Panc1 (cell line): ENCODE measurements at regions not wholly inside any gene's neighbourhood (a gene's known extent, or its start where the extent isn't known, plus 50 kb on each side); places are given as distances from the start of the nearest gene placed in this dataset.

Experiments
- ATAC-seq: fragments of 200-7000 bp; cut with Tn5 transposase; 2 replicates; pipeline ENCODE4 v1.9.1; 2020; ENCODE audit warnings: mild to moderate bottlenecking, moderate library complexity
- BruUV-seq: library from RNA; stranded (reverse); fragments of 400-500 nt; replicated peaks from 2 replicates; lab custom pipeline; 2021; lab: Mats Ljungman, UMichigan
- CTCF ChIA-PET: fragments of 300-600 bp; sonication (Branson Sonifier 250); formaldehyde crosslinking; loops from one replicate; lab custom pipeline; 2022; ENCODE audit warnings: antibody characterized with exemption; lab: Charles Lee
- POLR2A ChIA-PET: fragments of 300-600 bp; sonication (Branson Sonifier 250); formaldehyde crosslinking; loops from one replicate; lab custom pipeline; 2022; ENCODE audit warnings: antibody characterized with exemption; lab: Charles Lee
- DNase-seq: peaks from one replicate; pipeline ENCODE4 v3.0.0-alpha.2; 2010; ENCODE audit warnings: low read depth, low spot score
- H3K27ac ChIP-seq: 2 replicates; pipeline ENCODE4 v1.5.1; 2011; ENCODE audit warnings: mild to moderate bottlenecking, low read length, inconsistent platforms
- H3K27me3 ChIP-seq: fragments of 200-500 bp; sonication (Bioruptor generic); 2 replicates; pipeline ENCODE4 v1.6.0; 2014; ENCODE audit warnings: low read length, inconsistent platforms; ENCODE audit not compliant: control insufficient read depth, insufficient read depth
- H3K36me3 ChIP-seq: fragments of 200-500 bp; sonication (Bioruptor generic); 2 replicates; pipeline ENCODE4 v1.5.1; 2014; ENCODE audit warnings: inconsistent platforms, mild to moderate bottlenecking, low read length, moderate library complexity; ENCODE audit not compliant: control insufficient read depth, insufficient read depth
- H3K4me1 ChIP-seq: 2 replicates; pipeline ENCODE4 v1.5.1; 2011; ENCODE audit warnings: inconsistent platforms, mild to moderate bottlenecking, low read length, moderate library complexity; ENCODE audit not compliant: control insufficient read depth, insufficient read depth
- H3K4me3 ChIP-seq, 2 experiments: 2 replicates each; pipeline ENCODE4 v1.5.1; 2011 to 2012; ENCODE audit warnings: low read depth in 2 of 2, low read length in 2 of 2, mild to moderate bottlenecking in 2 of 2, inconsistent platforms in 1 of 2, moderate library complexity in 1 of 2
- H3K9me3 ChIP-seq: fragments of 200-500 bp; sonication (Bioruptor generic); 2 replicates; pipeline ENCODE4 v1.5.1; 2014; ENCODE audit warnings: low read depth, mild to moderate bottlenecking, inconsistent platforms, low read length, moderate library complexity; ENCODE audit not compliant: control insufficient read depth, insufficient read depth
- POLR2AphosphoS5 ChIP-seq: IDR thresholded peaks from 2 replicates; pipeline ENCODE4 v1.6.1; 2012; ENCODE audit warnings: mild to moderate bottlenecking, low read depth, low read length, moderate library complexity
- SIN3A ChIP-seq: IDR thresholded peaks from 2 replicates; pipeline ENCODE4 v1.6.1; 2012; ENCODE audit warnings: low read depth, mild to moderate bottlenecking, low read length, moderate library complexity, borderline replicate concordance; ENCODE audit not compliant: insufficient read depth
- TCF7L2 ChIP-seq: IDR thresholded peaks from 2 replicates; pipeline ENCODE4 v1.6.1; 2011; ENCODE audit warnings: mild to moderate bottlenecking, low read depth, low read length, inconsistent platforms
- in situ Hi-C: cut with HindIII; loops from 2 replicates; pipeline ENCODE4 v1.10.0; 2016; ENCODE audit warnings: low sequenced_read_pairs, low pct_unique_long_range_greater_than_20kb
- intact Hi-C: fragments of 100-400 bp; cut with micrococcal nuclease; formaldehyde crosslinking; loops from one replicate; pipeline ENCODE4 v1.10.0; 2022; ENCODE audit not compliant: unreplicated experiment
- TF ChIP-seq, protein P1 (sequence below): fragments of 450-650 bp; IDR thresholded peaks from 2 replicates; pipeline ENCODE4 v1.5.1; 2017; ENCODE audit warnings: mild to moderate bottlenecking
- TF ChIP-seq, protein P2 (sequence below), 2 experiments: IDR thresholded peaks; 2 replicates each; pipeline ENCODE4 v1.6.1; 2011 to 2012; ENCODE audit warnings: low read depth in 2 of 2, control low read depth in 1 of 2, low read length in 1 of 2, mild to moderate bottlenecking in 1 of 2, moderate library complexity in 1 of 2; ENCODE audit not compliant: insufficient read depth in 1 of 2

DNA sequence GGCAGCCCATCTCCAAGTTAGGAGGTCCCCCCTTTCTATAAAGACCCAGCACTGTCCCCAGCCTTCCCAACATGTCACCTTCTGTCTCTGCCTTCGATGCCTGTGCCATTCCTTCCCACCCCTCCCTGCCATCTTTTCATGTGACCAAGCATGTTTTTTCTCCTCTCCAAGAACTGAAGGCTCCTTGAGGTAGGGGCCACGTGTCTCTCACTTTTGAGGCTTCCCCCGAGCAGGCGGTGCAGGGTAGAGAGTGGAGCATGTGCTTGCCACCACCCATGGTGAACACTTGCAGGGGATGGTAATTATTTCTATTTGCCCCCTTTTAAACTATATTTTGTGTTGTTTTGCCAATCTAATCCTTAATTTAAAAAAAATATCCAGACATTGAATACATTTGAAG, 168.4 kb downstream of the ACKR3 start:
- intact Hi-C loops = no loop called here
- Histone ChIP-seq H3K4me3 (no peak overlapping the region), H3K27me3 (peaks cover 5% of the 10 kb centered on the region; the same call in 1 of the 2 replicates), H3K4me1 (no peaks in the 10 kb centered on the region), H3K27ac (no peak overlapping the region), H3K36me3 (no peaks in the 10 kb centered on the region), H3K9me3 (no peaks in the 10 kb centered on the region)
- ATAC-seq (no peak), DNase-seq (no peak)
- no TSS peak for BruUV-seq
- POLR2A ChIA-PET = no interaction called here
- no peak for TF ChIP-seq TCF7L2
- CTCF ChIA-PET = no interaction called here
- in situ Hi-C loops = no loop called here

DNA sequence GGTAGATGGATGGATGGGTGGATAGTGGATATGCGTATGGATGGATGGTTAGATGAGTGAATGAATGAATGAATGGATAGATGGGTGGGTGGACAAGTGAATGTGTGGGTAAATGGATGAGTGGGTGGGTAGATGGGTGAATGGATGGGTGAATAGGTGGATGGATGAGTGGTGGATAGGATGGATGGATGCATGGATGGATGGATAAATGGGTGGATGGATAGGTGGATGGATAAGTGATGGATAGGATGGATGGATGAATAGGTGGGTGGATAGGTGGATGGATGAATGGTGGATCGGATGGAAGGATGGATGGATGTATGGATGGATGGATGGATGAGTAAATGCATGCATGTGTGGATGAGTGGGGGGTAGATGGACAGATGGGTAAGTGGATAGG, 169.3 kb downstream of the ACKR3 start:
- no peak for DNase-seq
- ChIA-PET POLR2A (no interaction called here), CTCF (no interaction called here)
- Histone ChIP-seq H3K36me3 (no peaks in the 10 kb centered on the region), H3K27me3 (0 out of 2 replicates have a peak, but pooled peaks cover 5% of the 10 kb centered on the region), H3K4me3 (no peak overlapping the region), H3K27ac (no peak overlapping the region), H3K9me3 (no peaks in the 10 kb centered on the region), H3K4me1 (no peaks in the 10 kb centered on the region)
- ATAC-seq = no peak
- TF ChIP-seq, protein P1, sequence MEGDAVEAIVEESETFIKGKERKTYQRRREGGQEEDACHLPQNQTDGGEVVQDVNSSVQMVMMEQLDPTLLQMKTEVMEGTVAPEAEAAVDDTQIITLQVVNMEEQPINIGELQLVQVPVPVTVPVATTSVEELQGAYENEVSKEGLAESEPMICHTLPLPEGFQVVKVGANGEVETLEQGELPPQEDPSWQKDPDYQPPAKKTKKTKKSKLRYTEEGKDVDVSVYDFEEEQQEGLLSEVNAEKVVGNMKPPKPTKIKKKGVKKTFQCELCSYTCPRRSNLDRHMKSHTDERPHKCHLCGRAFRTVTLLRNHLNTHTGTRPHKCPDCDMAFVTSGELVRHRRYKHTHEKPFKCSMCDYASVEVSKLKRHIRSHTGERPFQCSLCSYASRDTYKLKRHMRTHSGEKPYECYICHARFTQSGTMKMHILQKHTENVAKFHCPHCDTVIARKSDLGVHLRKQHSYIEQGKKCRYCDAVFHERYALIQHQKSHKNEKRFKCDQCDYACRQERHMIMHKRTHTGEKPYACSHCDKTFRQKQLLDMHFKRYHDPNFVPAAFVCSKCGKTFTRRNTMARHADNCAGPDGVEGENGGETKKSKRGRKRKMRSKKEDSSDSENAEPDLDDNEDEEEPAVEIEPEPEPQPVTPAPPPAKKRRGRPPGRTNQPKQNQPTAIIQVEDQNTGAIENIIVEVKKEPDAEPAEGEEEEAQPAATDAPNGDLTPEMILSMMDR = no peak
- no peak for TF ChIP-seq SIN3A
- TF ChIP-seq, protein P2, sequence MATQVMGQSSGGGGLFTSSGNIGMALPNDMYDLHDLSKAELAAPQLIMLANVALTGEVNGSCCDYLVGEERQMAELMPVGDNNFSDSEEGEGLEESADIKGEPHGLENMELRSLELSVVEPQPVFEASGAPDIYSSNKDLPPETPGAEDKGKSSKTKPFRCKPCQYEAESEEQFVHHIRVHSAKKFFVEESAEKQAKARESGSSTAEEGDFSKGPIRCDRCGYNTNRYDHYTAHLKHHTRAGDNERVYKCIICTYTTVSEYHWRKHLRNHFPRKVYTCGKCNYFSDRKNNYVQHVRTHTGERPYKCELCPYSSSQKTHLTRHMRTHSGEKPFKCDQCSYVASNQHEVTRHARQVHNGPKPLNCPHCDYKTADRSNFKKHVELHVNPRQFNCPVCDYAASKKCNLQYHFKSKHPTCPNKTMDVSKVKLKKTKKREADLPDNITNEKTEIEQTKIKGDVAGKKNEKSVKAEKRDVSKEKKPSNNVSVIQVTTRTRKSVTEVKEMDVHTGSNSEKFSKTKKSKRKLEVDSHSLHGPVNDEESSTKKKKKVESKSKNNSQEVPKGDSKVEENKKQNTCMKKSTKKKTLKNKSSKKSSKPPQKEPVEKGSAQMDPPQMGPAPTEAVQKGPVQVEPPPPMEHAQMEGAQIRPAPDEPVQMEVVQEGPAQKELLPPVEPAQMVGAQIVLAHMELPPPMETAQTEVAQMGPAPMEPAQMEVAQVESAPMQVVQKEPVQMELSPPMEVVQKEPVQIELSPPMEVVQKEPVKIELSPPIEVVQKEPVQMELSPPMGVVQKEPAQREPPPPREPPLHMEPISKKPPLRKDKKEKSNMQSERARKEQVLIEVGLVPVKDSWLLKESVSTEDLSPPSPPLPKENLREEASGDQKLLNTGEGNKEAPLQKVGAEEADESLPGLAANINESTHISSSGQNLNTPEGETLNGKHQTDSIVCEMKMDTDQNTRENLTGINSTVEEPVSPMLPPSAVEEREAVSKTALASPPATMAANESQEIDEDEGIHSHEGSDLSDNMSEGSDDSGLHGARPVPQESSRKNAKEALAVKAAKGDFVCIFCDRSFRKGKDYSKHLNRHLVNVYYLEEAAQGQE (IDR thresholded peaks at IDR 0.05; ENCODE audit: insufficient read depth in 1 of 2, low read depth in 2 of 2, low read length in 1 of 2) = no peak
- TF ChIP-seq TCF7L2 = no peak
- no peak for TF ChIP-seq POLR2AphosphoS5
- intact Hi-C loops (no loop called here), in situ Hi-C loops (no loop called here)
- BruUV-seq = no TSS peak

DNA sequence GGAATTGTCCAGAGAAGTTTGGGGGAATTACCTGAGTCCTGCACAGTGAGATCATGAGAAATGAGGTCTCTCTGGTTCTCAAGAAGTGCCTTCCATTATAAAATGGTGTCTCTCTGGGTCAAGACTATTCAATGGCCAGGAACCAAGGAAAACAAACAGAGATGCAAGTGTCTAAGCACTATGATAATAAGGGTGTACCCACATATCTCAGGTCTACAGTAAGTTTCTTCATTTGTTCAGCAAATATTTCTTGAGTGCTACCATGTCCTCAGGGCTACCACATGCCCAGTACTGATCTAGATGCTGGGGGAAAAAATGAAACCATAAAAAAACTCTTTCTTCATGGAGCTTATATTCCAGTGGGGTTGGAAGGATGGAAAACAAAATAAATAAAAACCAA, 170.0 kb downstream of the ACKR3 start:
- 0 out of 2 replicates have a peak, but pooled peaks cover 2% of the 10 kb centered on the region for H3K27me3 ChIP-seq
- in situ Hi-C loops = no loop called here
- no peaks in the 10 kb centered on the region for H3K9me3 ChIP-seq
- no peak overlapping the region for H3K27ac ChIP-seq
- DNase-seq (no peak), ATAC-seq (no peak)
- CTCF ChIA-PET = no interaction called here
- no peak overlapping the region for H3K4me3 ChIP-seq
- no peaks in the 10 kb centered on the region for H3K4me1 ChIP-seq
- no peaks in the 10 kb centered on the region for H3K36me3 ChIP-seq
- TF ChIP-seq POLR2AphosphoS5 (no peak), SIN3A (no peak), TCF7L2 (no peak)
- TF ChIP-seq, protein P2 (IDR thresholded peaks at IDR 0.05; ENCODE audit: insufficient read depth in 1 of 2, low read depth in 2 of 2, low read length in 1 of 2) = no peak
- TF ChIP-seq, protein P1 = no peak
- POLR2A ChIA-PET = interaction anchor here (0.6 kb wide), 1 partner anchor 24 kb away, joined by 3 read pairs; no protein-coding TSS in a partner anchor
- intact Hi-C loops = no loop called here
- no TSS peak for BruUV-seq
